ENCODE measurements at regions not wholly inside any gene's neighbourhood (a gene's known extent, or its start where the extent isn't known, plus 50 kb on each side); places are given as distances from the start of the nearest gene placed in this dataset.
A peak's percentile ranks its signal among the peaks of the same experiment; 100 is the strongest.

GRCh38 chr6:1554141-1554475 is 55.6 kb upstream of the FOXC1 start:
- no peak for DNase-seq

GRCh38 chr6:1554476-1555310 is 55.0 kb upstream of the FOXC1 start:
- DNase-seq: peak; percentile 70

GRCh38 chr6:1558388-1558787 is 51.3 kb upstream of the FOXC1 start:
- DNase-seq: no peak

All from CD4-positive, alpha-beta T cell treated with Interleukin-10 for 1 hour (primary cell).